ENCODE measurements at regions not wholly inside any gene's neighbourhood (a gene's known extent, or its start where the extent isn't known, plus 50 kb on each side); places are given as distances from the start of the nearest gene placed in this dataset.

DNA sequence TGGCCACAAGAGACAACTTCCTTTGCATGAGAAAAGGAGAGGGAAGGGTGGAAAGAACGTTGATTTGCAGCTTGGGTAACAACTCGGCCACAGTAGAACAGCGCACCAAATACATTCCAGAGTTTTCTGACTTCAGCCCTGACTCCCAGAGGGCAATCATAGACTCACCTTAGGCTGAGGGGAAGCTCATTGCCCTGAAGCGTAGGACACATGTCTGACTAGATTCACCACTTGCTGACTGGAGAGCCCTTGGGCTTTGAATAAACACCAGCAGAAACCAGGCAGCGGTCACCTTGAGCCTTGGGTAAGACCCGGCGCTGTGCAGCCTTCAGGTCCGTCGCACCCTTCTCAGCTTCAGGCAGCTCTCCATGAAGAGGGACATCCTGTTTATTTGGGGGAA lies 151.8 kb upstream of the GRIA4 start:
- Histone ChIP-seq H3K79me2 (ENCODE audit: insufficient read depth, low read length) (no peaks in the 10 kb centered on the region), H4K20me1 (ENCODE audit: insufficient read depth, low read length, poor library complexity, severe bottlenecking) (no peaks in the 10 kb centered on the region), H3K36me3 (ENCODE audit: insufficient read depth, low read length) (no peaks in the 10 kb centered on the region), H2AFZ (ENCODE audit: low read length) (no peak overlapping the region), H3K4me2 (ENCODE audit: low read depth, low read length, poor library complexity, severe bottlenecking) (no peak overlapping the region), H3K9me3 (ENCODE audit: insufficient read depth, low read depth, low read length) (no peaks in the 10 kb centered on the region), H3K4me1 (ENCODE audit: insufficient read depth, low read length, poor library complexity, severe bottlenecking) (no peaks in the 10 kb centered on the region), H3K27me3 (ENCODE audit: insufficient read depth, low read length, poor library complexity, severe bottlenecking) (no peaks in the 10 kb centered on the region), H3K9me2 (replicated peaks; ENCODE audit: low read depth, low read length) (no peaks in the 10 kb centered on the region), H3K4me3 (ENCODE audit: low read length, poor library complexity, severe bottlenecking) (no peak overlapping the region), H3K9ac (ENCODE audit: low read depth, low read length, poor library complexity, severe bottlenecking) (no peak overlapping the region), H3F3A (ENCODE audit: low read depth) (no peaks in the 10 kb centered on the region)
- TF ChIP-seq, protein P1, sequence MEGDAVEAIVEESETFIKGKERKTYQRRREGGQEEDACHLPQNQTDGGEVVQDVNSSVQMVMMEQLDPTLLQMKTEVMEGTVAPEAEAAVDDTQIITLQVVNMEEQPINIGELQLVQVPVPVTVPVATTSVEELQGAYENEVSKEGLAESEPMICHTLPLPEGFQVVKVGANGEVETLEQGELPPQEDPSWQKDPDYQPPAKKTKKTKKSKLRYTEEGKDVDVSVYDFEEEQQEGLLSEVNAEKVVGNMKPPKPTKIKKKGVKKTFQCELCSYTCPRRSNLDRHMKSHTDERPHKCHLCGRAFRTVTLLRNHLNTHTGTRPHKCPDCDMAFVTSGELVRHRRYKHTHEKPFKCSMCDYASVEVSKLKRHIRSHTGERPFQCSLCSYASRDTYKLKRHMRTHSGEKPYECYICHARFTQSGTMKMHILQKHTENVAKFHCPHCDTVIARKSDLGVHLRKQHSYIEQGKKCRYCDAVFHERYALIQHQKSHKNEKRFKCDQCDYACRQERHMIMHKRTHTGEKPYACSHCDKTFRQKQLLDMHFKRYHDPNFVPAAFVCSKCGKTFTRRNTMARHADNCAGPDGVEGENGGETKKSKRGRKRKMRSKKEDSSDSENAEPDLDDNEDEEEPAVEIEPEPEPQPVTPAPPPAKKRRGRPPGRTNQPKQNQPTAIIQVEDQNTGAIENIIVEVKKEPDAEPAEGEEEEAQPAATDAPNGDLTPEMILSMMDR (conservative IDR thresholded peaks at IDR 0.05; ENCODE audit: low read length): no peak
- no peak for TF ChIP-seq EZH2phosphoT487 (IDR thresholded peaks at IDR 0.05; ENCODE audit: borderline replicate concordance)

DNA sequence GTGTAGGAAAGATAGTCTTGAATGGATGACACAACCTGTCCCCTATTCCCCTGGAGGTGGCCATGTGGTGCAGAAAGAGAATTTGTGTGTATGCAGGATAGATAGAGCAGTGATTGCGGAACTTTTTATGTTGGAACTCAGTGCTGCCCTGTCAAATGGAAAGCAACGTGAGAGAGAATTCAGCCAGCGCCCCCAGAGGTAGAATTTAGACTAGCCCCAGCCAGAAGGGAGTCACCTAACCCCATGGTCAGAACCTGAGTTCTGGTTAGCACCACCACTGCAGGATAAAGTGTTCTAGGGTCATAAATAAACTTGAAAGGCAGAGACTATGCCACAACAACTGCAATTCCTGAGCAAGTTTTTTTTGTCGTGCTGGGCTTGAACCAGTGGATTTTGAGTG lies 152.9 kb upstream of the GRIA4 start:
- Histone ChIP-seq H3F3A (ENCODE audit: low read depth) (no peaks in the 10 kb centered on the region), H4K20me1 (ENCODE audit: insufficient read depth, low read length, poor library complexity, severe bottlenecking) (no peaks in the 10 kb centered on the region), H3K79me2 (ENCODE audit: insufficient read depth, low read length) (no peaks in the 10 kb centered on the region), H3K36me3 (ENCODE audit: insufficient read depth, low read length) (no peaks in the 10 kb centered on the region), H3K4me2 (ENCODE audit: low read depth, low read length, poor library complexity, severe bottlenecking) (no peak overlapping the region), H2AFZ (ENCODE audit: low read length) (no peak overlapping the region), H3K9me2 (replicated peaks; ENCODE audit: low read depth, low read length) (no peaks in the 10 kb centered on the region), H3K9me3 (ENCODE audit: insufficient read depth, low read depth, low read length) (no peaks in the 10 kb centered on the region), H3K4me1 (ENCODE audit: insufficient read depth, low read length, poor library complexity, severe bottlenecking) (no peaks in the 10 kb centered on the region), H3K27me3 (ENCODE audit: insufficient read depth, low read length, poor library complexity, severe bottlenecking) (no peaks in the 10 kb centered on the region), H3K4me3 (ENCODE audit: low read length, poor library complexity, severe bottlenecking) (no peak overlapping the region), H3K9ac (ENCODE audit: low read depth, low read length, poor library complexity, severe bottlenecking) (no peak overlapping the region)
- TF ChIP-seq, protein P1 (conservative IDR thresholded peaks at IDR 0.05; ENCODE audit: low read length): peak; percentile 20; the same call in 1 of the 2 replicates
- TF ChIP-seq EZH2phosphoT487 (IDR thresholded peaks at IDR 0.05; ENCODE audit: borderline replicate concordance): no peak

DNA sequence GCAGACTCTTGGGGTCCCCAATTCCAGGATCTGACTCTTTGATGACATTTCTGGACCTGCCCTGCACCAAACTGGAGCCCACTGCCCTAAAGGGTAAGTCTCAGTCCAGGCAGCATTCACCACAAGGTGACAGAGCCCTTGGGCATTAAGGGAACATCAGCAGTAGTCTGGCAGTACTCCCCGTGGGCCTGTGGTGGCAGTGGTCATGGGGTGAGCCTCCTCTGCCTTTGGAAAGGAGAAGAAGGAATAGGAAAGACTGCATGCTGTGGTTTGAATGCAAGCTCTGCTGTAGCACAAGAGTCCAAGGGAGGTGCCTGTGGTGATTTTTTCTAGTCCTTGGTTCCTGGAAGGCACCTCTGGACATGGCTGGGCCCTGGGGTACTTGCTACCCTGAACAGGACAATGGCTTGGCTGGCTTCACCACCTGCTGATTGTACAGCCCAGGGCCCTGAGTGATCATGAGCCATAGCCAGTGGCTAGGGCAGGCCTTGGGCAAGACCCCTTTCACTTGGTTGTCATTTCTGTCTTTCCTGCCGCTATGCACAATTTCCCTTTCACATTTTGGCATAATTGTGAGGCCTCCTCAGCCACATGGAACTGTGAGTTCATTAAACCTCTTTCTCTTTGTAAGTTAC lies 160.7 kb upstream of the GRIA4 start:
- no peak overlapping the region for H3K9ac ChIP-seq (ENCODE audit: low read depth, low read length, poor library complexity, severe bottlenecking)
- H3K79me2 ChIP-seq (ENCODE audit: insufficient read depth, low read length): no peaks in the 10 kb centered on the region
- no peaks in the 10 kb centered on the region for H3K9me3 ChIP-seq (ENCODE audit: insufficient read depth, low read depth, low read length)
- H3K36me3 ChIP-seq (ENCODE audit: insufficient read depth, low read length): no peaks in the 10 kb centered on the region
- H3K4me1 ChIP-seq (ENCODE audit: insufficient read depth, low read length, poor library complexity, severe bottlenecking): no peaks in the 10 kb centered on the region
- H2AFZ ChIP-seq (ENCODE audit: low read length): no peak overlapping the region
- no peaks in the 10 kb centered on the region for H3K27me3 ChIP-seq (ENCODE audit: insufficient read depth, low read length, poor library complexity, severe bottlenecking)
- no peaks in the 10 kb centered on the region for H4K20me1 ChIP-seq (ENCODE audit: insufficient read depth, low read length, poor library complexity, severe bottlenecking)
- no peaks in the 10 kb centered on the region for H3K9me2 ChIP-seq (replicated peaks; ENCODE audit: low read depth, low read length)
- H3K4me3 ChIP-seq (ENCODE audit: low read length, poor library complexity, severe bottlenecking): no peak overlapping the region
- TF ChIP-seq, protein P1 (conservative IDR thresholded peaks at IDR 0.05; ENCODE audit: low read length): no peak
- TF ChIP-seq EZH2phosphoT487 (IDR thresholded peaks at IDR 0.05; ENCODE audit: borderline replicate concordance): no peak
- H3K4me2 ChIP-seq (ENCODE audit: low read depth, low read length, poor library complexity, severe bottlenecking): no peak overlapping the region
- no peaks in the 10 kb centered on the region for H3F3A ChIP-seq (ENCODE audit: low read depth)
